ENCODE measurements at regions not wholly inside any gene's neighbourhood (a gene's known extent, or its start where the extent isn't known, plus 50 kb on each side); places are given as distances from the start of the nearest gene placed in this dataset.

DNA sequence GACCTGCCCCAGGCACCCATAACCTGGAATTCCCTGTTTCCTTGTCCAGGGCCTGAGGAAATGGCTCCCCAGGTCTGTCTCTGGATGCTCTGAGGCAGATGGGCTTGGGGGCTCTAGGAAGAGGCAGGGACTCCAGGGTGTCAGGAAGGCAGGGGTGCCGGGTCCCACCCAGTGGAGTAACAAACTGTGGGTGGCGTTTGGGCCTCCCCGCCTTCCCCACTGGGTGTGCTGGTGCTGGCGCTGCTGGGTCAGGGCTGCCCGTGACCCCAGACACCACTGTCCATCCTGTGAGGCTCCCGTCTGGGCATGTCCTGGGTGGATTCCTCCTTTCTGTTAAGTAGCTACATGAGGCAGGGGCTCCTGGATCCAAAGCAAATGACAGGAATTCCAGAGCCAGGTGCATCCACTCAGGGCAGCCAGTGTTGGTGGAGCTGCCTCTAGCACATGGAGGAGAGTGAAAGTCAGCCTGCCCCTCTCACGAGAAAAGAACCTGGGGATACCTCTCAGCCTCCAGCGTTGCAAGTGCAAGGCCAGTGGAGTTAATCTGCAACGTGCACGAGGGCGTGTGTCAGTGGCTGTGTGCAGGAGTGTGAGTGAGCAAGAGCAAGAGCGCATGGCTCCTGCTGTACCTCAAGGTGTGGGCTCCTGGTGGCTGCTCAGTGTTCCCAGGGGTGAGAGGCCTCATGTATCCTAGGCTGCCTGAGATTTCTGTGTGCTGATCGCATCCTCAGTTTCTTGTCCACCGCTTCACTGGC lies 403.1 kb downstream of the TMEM121 start:
- Histone ChIP-seq H3K36me3 (replicated peaks in 1 of 2; ENCODE audit: control insufficient read depth in 1 of 2, insufficient read depth in 2 of 2, low read length in 2 of 2) (no peaks in the 10 kb centered on the region), H3K4me1 (ENCODE audit: insufficient read depth, low read length) (no peaks in the 10 kb centered on the region), H3K9me3 (ENCODE audit: low read length) (no peaks in the 10 kb centered on the region), H3K27me3 (ENCODE audit: control insufficient read depth in 1 of 2, insufficient read depth in 2 of 2, low read length in 2 of 2) (peaks cover 0 to 18% of the 10 kb centered on the region in 2 experiments; a peak in 1 of 5 replicates), H3K4me2 (ENCODE audit: low read depth, low read length) (no peak overlapping the region), H3K4me3 (replicated peaks in 1 of 3; ENCODE audit: insufficient read depth in 1 of 3, low read depth in 2 of 3, low read length in 3 of 3) (no peak overlapping the region), H2AFZ (ENCODE audit: low read length) (no peak overlapping the region), H3K79me2 (ENCODE audit: insufficient read depth, low read length) (no peaks in the 10 kb centered on the region), H4K20me1 (ENCODE audit: insufficient read depth, low read length) (no peaks in the 10 kb centered on the region), H3K9ac (ENCODE audit: insufficient read depth, low read depth, low read length) (no peak overlapping the region), H3K27ac (ENCODE audit: extremely low read length, insufficient read depth, low read length) (no peak overlapping the region)
- WGBS (ENCODE audit: low lambda C conversion rate), result 50% methylated on average over 8 of the region's 14 CpGs
- no peak for TF ChIP-seq SP5 (CRISPR knock-in tag; IDR thresholded peaks at IDR 0.05; ENCODE audit: borderline replicate concordance, low read depth)
- TF ChIP-seq, protein P1, sequence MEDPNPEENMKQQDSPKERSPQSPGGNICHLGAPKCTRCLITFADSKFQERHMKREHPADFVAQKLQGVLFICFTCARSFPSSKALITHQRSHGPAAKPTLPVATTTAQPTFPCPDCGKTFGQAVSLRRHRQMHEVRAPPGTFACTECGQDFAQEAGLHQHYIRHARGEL (CRISPR knock-in tag; IDR thresholded peaks at IDR 0.05), result no peak
- TF ChIP-seq SSRP1 (CRISPR knock-in tag; IDR thresholded peaks at IDR 0.05), result no peak
- no peak for TF ChIP-seq ZNF446 (CRISPR knock-in tag; IDR thresholded peaks at IDR 0.05)
- no peak for TF ChIP-seq NFYB (CRISPR knock-in tag; IDR thresholded peaks at IDR 0.05)
- no peak for TF ChIP-seq XRCC5 (optimal IDR thresholded peaks at IDR 0.05; ENCODE audit: low read length)
- no peak for TF ChIP-seq KDM6A (CRISPR knock-in tag; IDR thresholded peaks at IDR 0.05; ENCODE audit: low read depth)
- TF ChIP-seq POLR2AphosphoS2 (IDR thresholded peaks at IDR 0.05; ENCODE audit: low read depth, low read length), result no peak
- TF ChIP-seq, protein P2, sequence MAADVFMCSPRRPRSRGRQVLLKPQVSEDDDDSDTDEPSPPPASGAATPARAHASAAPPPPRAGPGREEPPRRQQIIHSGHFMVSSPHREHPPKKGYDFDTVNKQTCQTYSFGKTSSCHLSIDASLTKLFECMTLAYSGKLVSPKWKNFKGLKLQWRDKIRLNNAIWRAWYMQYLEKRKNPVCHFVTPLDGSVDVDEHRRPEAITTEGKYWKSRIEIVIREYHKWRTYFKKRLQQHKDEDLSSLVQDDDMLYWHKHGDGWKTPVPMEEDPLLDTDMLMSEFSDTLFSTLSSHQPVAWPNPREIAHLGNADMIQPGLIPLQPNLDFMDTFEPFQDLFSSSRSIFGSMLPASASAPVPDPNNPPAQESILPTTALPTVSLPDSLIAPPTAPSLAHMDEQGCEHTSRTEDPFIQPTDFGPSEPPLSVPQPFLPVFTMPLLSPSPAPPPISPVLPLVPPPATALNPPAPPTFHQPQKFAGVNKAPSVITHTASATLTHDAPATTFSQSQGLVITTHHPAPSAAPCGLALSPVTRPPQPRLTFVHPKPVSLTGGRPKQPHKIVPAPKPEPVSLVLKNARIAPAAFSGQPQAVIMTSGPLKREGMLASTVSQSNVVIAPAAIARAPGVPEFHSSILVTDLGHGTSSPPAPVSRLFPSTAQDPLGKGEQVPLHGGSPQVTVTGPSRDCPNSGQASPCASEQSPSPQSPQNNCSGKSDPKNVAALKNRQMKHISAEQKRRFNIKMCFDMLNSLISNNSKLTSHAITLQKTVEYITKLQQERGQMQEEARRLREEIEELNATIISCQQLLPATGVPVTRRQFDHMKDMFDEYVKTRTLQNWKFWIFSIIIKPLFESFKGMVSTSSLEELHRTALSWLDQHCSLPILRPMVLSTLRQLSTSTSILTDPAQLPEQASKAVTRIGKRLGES (CRISPR knock-in tag; IDR thresholded peaks at IDR 0.05; ENCODE audit: borderline replicate concordance), result no peak
- no peak for TF ChIP-seq MZF1 (CRISPR knock-in tag; IDR thresholded peaks at IDR 0.05; ENCODE audit: borderline replicate concordance)
- TF ChIP-seq, protein P3, sequence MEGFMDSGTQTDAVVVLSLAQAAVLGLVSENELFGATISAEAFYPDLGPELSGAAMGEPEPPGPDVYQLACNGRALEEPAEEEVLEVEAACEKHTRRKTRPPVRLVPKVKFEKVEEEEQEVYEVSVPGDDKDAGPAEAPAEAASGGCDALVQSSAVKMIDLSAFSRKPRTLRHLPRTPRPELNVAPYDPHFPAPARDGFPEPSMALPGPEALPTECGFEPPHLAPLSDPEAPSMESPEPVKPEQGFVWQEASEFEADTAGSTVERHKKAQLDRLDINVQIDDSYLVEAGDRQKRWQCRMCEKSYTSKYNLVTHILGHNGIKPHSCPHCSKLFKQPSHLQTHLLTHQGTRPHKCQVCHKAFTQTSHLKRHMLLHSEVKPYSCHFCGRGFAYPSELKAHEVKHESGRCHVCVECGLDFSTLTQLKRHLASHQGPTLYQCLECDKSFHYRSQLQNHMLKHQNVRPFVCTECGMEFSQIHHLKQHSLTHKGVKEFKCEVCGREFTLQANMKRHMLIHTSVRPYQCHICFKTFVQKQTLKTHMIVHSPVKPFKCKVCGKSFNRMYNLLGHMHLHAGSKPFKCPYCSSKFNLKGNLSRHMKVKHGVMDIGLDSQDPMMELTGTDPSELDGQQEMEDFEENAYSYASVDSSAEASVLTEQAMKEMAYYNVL (CRISPR knock-in tag; IDR thresholded peaks at IDR 0.05; ENCODE audit: borderline replicate concordance), result no peak
- no peak for TF ChIP-seq ZNF577 (CRISPR knock-in tag; IDR thresholded peaks at IDR 0.05; ENCODE audit: borderline replicate concordance, low read depth)
- TF ChIP-seq ZNF24 (IDR thresholded peaks at IDR 0.05), result no peak
- no peak for TF ChIP-seq ZSCAN21 (CRISPR knock-in tag; IDR thresholded peaks at IDR 0.05; ENCODE audit: borderline replicate concordance)
- TF ChIP-seq ISL2 (CRISPR knock-in tag; IDR thresholded peaks at IDR 0.05), result no peak
- ChIA-PET CTCF (ENCODE audit: low intra/inter-chr PET ratio, low total read pairs) (no interaction called here), POLR2A (no interaction called here)
- in situ Hi-C loops (cut with HindIII; ENCODE audit: extremely low pct_ligation_motif_present, low pct_unique_long_range_greater_than_20kb) (no loop called here), intact Hi-C loops (cut with micrococcal nuclease; ENCODE audit: unreplicated experiment) (no loop called here)
- no TSS peak for BruUV-seq (replicated peaks)
- ATAC-seq, result no peak
- no peak for FAIRE-seq
- no peak for DNase-seq (ENCODE audit: low spot score)

Data from HepG2 (cell line).